ENCODE measurements at regions not wholly inside any gene's neighbourhood (a gene's known extent, or its start where the extent isn't known, plus 50 kb on each side); places are given as distances from the start of the nearest gene placed in this dataset.

DNA sequence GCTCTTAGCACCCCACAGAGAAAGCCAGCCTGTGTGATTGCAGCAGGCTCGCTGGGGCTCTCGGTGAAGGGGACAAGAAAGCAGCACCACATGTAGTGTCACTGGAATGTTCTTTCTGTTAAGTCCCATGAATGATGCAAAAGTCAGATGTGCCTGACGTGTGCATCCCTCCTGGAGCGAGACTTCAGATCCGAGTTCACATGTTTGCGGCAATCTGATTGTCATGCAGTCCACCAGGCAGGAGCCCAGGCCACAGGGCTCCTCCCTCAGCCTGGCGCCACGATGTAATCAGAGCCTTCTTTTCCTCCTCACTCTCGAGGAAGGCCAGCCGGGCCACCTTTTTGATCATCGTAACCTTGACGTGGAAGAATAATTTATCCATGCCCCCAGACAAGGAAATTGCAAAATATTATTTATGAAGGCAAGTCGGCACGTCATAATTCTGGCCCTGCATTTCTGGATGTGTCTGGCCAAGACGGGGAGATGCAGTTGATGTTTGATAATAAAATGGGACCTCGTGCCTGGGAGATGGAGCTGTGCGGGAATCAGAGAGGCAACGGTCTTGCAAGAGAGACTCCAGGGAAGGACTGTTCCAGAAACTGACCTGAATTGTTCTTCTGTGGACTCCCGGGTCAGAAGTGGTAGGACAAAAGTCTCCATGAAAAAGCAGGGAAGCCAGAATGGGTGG lies 214.6 kb downstream of the PHETA1 start:
- no peaks in the 10 kb centered on the region for H3K79me2 ChIP-seq (ENCODE audit: control insufficient read depth, insufficient read depth, low read length)
- no peak overlapping the region for H3K27ac ChIP-seq (ENCODE audit: control insufficient read depth, insufficient read depth)
- no peaks in the 10 kb centered on the region for H3K9me3 ChIP-seq (replicated peaks; ENCODE audit: control insufficient read depth, insufficient read depth, low read length)
- BruUV-seq (replicated peaks), result no TSS peak
- no peak for DNase-seq (ENCODE audit: low read depth, low spot score)
- H3K36me3 ChIP-seq (ENCODE audit: control insufficient read depth in 2 of 2, insufficient read depth in 2 of 2, low read length in 1 of 2), result no peaks in the 10 kb centered on the region
- SMC1A ChIA-PET (ENCODE audit: uncharacterized antibody, unreplicated experiment), result no interaction called here
- intact Hi-C loops (cut with micrococcal nuclease; ENCODE audit: unreplicated experiment) (no loop called here), in situ Hi-C loops (cut with MboI) (no loop called here)
- RAD21 ChIA-PET (ENCODE audit: unreplicated experiment), result no interaction called here
- no peak overlapping the region for H3K9ac ChIP-seq (ENCODE audit: control insufficient read depth, insufficient read depth, low read length)
- no peak overlapping the region for H2AFZ ChIP-seq (ENCODE audit: control insufficient read depth, low read depth, low read length)
- POLR2A ChIA-PET, result no interaction called here
- ATAC-seq, result no peak
- no peak overlapping the region for H3K4me3 ChIP-seq
- CTCF ChIA-PET, result no interaction called here
- no peak overlapping the region for H3K4me2 ChIP-seq (ENCODE audit: control insufficient read depth, insufficient read depth)
- no peaks in the 10 kb centered on the region for H4K20me1 ChIP-seq (ENCODE audit: control insufficient read depth, insufficient read depth)
- peaks cover 1 to 2% of the 10 kb centered on the region in 2 experiments; a peak in 3 of 4 replicates for H3K27me3 ChIP-seq (replicated peaks in 1 of 2; ENCODE audit: control insufficient read depth in 2 of 2, insufficient read depth in 2 of 2, low read length in 1 of 2)
- 39% methylated on average over 19 of the region's 19 CpGs for WGBS (ENCODE audit: insufficient coverage, insufficient replicate concordance, low lambda C conversion rate, missing lambda C conversion rate)
- no peak for FAIRE-seq
- H3K4me1 ChIP-seq (ENCODE audit: control insufficient read depth, insufficient read depth, low read length), result no peaks in the 10 kb centered on the region
- TF ChIP-seq, protein P1, sequence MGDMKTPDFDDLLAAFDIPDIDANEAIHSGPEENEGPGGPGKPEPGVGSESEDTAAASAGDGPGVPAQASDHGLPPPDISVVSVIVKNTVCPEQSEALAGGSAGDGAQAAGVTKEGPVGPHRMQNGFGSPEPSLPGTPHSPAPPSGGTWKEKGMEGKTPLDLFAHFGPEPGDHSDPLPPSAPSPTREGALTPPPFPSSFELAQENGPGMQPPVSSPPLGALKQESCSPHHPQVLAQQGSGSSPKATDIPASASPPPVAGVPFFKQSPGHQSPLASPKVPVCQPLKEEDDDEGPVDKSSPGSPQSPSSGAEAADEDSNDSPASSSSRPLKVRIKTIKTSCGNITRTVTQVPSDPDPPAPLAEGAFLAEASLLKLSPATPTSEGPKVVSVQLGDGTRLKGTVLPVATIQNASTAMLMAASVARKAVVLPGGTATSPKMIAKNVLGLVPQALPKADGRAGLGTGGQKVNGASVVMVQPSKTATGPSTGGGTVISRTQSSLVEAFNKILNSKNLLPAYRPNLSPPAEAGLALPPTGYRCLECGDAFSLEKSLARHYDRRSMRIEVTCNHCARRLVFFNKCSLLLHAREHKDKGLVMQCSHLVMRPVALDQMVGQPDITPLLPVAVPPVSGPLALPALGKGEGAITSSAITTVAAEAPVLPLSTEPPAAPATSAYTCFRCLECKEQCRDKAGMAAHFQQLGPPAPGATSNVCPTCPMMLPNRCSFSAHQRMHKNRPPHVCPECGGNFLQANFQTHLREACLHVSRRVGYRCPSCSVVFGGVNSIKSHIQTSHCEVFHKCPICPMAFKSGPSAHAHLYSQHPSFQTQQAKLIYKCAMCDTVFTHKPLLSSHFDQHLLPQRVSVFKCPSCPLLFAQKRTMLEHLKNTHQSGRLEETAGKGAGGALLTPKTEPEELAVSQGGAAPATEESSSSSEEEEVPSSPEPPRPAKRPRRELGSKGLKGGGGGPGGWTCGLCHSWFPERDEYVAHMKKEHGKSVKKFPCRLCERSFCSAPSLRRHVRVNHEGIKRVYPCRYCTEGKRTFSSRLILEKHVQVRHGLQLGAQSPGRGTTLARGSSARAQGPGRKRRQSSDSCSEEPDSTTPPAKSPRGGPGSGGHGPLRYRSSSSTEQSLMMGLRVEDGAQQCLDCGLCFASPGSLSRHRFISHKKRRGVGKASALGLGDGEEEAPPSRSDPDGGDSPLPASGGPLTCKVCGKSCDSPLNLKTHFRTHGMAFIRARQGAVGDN (IDR thresholded peaks at IDR 0.05), result no peak
- TF ChIP-seq POU2F2 (IDR thresholded peaks at IDR 0.05; ENCODE audit: borderline replicate concordance, low read depth, low read length) (no peak), SMAD1 (IDR thresholded peaks at IDR 0.05; ENCODE audit: low read depth, partially characterized antibody) (no peak)
